ENCODE measurements at regions not wholly inside any gene's neighbourhood (a gene's known extent, or its start where the extent isn't known, plus 50 kb on each side); places are given as distances from the start of the nearest gene placed in this dataset.

GRCh38 chr21:35139382-35139715 is 90.2 kb upstream of the RUNX1 start:
- H3K4me3 ChIP-seq (ENCODE audit: low read depth, low read length) = no peak overlapping the region
- no peak overlapping the region for H3K27ac ChIP-seq (ENCODE audit: extremely low read depth, low read depth, low read length)
- no peaks in the 10 kb centered on the region for H3K4me1 ChIP-seq (ENCODE audit: control insufficient read depth, insufficient read depth, low read length)
- CTCF ChIA-PET = no interaction called here
- TF ChIP-seq ZBTB8A (tag by site-specific recombination; IDR thresholded peaks at IDR 0.05) = no peak
- TF ChIP-seq ZNF645 (tag by site-specific recombination; IDR thresholded peaks at IDR 0.05) = no peak
- no peak for TF ChIP-seq ZNF24 (tag by site-specific recombination; IDR thresholded peaks at IDR 0.05)
- TF ChIP-seq SP7 (tag by site-specific recombination; IDR thresholded peaks at IDR 0.05) = no peak
- TF ChIP-seq REST (tag by site-specific recombination; IDR thresholded peaks at IDR 0.05) = no peak
- TF ChIP-seq ZFP3 (tag by site-specific recombination; IDR thresholded peaks at IDR 0.05; ENCODE audit: low read depth) = no peak
- TF ChIP-seq ZNF544 (tag by site-specific recombination; IDR thresholded peaks at IDR 0.05) = no peak
- no peak for TF ChIP-seq ZNF133 (tag by site-specific recombination; IDR thresholded peaks at IDR 0.05)
- TF ChIP-seq ZNF16 (tag by site-specific recombination; IDR thresholded peaks at IDR 0.05; ENCODE audit: low read depth) = no peak
- no peak for TF ChIP-seq ZNF174 (tag by site-specific recombination; IDR thresholded peaks at IDR 0.05)
- H3K36me3 ChIP-seq (ENCODE audit: control insufficient read depth in 2 of 2, insufficient read depth in 1 of 2, low read length in 2 of 2) = no peaks in the 10 kb centered on the region
- no peaks in the 10 kb centered on the region for H3K9me3 ChIP-seq (ENCODE audit: control insufficient read depth, insufficient read depth, low read depth, low read length)
- POLR2A ChIA-PET = interaction anchor here (1.5 kb wide), 1 partner anchor 250 kb away, joined by 4 read pairs; no protein-coding TSS in a partner anchor

- POLR2A ChIA-PET = interaction anchor here (1.5 kb wide), 1 partner anchor 249 kb away, joined by 4 read pairs; no protein-coding TSS in a partner anchor
- Histone ChIP-seq H3K36me3 (ENCODE audit: control insufficient read depth in 2 of 2, insufficient read depth in 1 of 2, low read length in 2 of 2) (no peaks in the 10 kb centered on the region), H3K4me3 (ENCODE audit: low read depth, low read length) (no peak overlapping the region), H3K9me3 (ENCODE audit: control insufficient read depth, insufficient read depth, low read depth, low read length) (no peaks in the 10 kb centered on the region), H3K27ac (ENCODE audit: extremely low read depth, low read depth, low read length) (no peak overlapping the region; the same call in 1 of the 2 replicates), H3K4me1 (ENCODE audit: control insufficient read depth, insufficient read depth, low read length) (no peaks in the 10 kb centered on the region)
- CTCF ChIA-PET = interaction anchor here (0.6 to 1.6 kb wide), 2 partner anchors 89 to 259 kb away, joined by 4 to 7 read pairs; no protein-coding TSS in a partner anchor
- no peak for TF ChIP-seq KLF7 (tag by site-specific recombination; IDR thresholded peaks at IDR 0.05; ENCODE audit: borderline replicate concordance)
- no peak for TF ChIP-seq ZNF513 (tag by site-specific recombination; IDR thresholded peaks at IDR 0.05)
- no peak for TF ChIP-seq ZNF530 (tag by site-specific recombination; IDR thresholded peaks at IDR 0.05; ENCODE audit: low read depth)
- TF ChIP-seq ZNF501 (tag by site-specific recombination; IDR thresholded peaks at IDR 0.05) = no peak
- no peak for TF ChIP-seq ZBTB49 (tag by site-specific recombination; IDR thresholded peaks at IDR 0.05; ENCODE audit: low read depth)
- no peak for TF ChIP-seq ZNF529 (tag by site-specific recombination; IDR thresholded peaks at IDR 0.05; ENCODE audit: insufficient replicate concordance)
- no peak for TF ChIP-seq ZNF488 (tag by site-specific recombination; IDR thresholded peaks at IDR 0.05)
- no peak for TF ChIP-seq ZBTB17 (tag by site-specific recombination; IDR thresholded peaks at IDR 0.05)
- TF ChIP-seq ZBTB11 (tag by site-specific recombination; conservative IDR thresholded peaks at IDR 0.05; ENCODE audit: low read depth) = no peak
- no peak for TF ChIP-seq ZNF335 (tag by site-specific recombination; conservative IDR thresholded peaks at IDR 0.05)
- TF ChIP-seq ZNF292 (tag by site-specific recombination; IDR thresholded peaks at IDR 0.05; ENCODE audit: borderline replicate concordance, low read depth) = no peak
- no peak for TF ChIP-seq SP3 (tag by site-specific recombination; IDR thresholded peaks at IDR 0.05)
Observed at GRCh38 chr21:35138665-35139381, 89.7 kb upstream of the RUNX1 start.

All from HEK293 (cell line).